B cell (primary cell): ENCODE measurements at regions not wholly inside any gene's neighbourhood (a gene's known extent, or its start where the extent isn't known, plus 50 kb on each side); places are given as distances from the start of the nearest gene placed in this dataset.

Source experiments
- CTCF ChIP-seq: fragments of 200-600 bp; IDR thresholded peaks from one replicate; pipeline ENCODE4 v1.8.0; 2022; ENCODE audit warnings: antibody characterized with exemption, mild to moderate bottlenecking
- EZH2 ChIP-seq: IDR thresholded peaks from 2 replicates; pipeline ENCODE4 v1.6.1; 2012; ENCODE audit warnings: borderline replicate concordance, low read depth, mild to moderate bottlenecking, moderate library complexity, low read length; ENCODE audit not compliant: insufficient read depth, poor library complexity, severe bottlenecking

- no peak for TF ChIP-seq CTCF
- no peak for TF ChIP-seq EZH2
These were observed 598.1 kb downstream of the MID1IP1 start for GRCh38 chrX:39399387-39399786.
